HG03571 (cell line): ENCODE measurements at regions not wholly inside any gene's neighbourhood (a gene's known extent, or its start where the extent isn't known, plus 50 kb on each side); places are given as distances from the start of the nearest gene placed in this dataset.
"Not testable (repeated sequence)": the region's sequence is repeated elsewhere in the genome, so short reads cannot be mapped to it uniquely, and the experiment has no call there.

ENCODE experiments used
- ATAC-seq: cut with Tn5 transposase; IDR thresholded peaks from one replicate; pipeline ENCODE4 v1.9.1; 2021; ENCODE audit not compliant: unreplicated experiment

- ATAC-seq: no peak
These were observed 261.5 kb upstream of the AGTR2 start for GRCh38 chrX:115909017-115909416.

DNA sequence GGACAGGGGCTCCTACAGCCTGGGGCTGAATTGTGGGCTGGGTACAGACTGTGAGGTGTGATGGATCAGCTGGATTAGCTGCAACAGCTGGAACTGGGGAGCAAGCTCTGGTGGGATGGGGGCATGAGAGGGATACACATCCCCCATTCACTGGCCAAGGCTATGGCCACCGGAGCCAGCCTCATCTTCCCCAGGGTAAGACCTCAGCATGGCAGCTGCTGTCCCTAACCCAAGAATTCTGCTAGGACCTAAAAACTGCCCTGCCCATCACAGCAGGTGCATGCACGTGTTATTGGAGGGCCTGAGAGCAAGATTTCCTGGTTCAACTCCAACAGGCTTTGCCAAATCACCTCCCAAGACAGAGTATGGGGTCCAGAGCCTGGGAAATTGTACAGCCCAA is 258.6 kb upstream of the AGTR2 start:
- ATAC-seq: no peak

DNA sequence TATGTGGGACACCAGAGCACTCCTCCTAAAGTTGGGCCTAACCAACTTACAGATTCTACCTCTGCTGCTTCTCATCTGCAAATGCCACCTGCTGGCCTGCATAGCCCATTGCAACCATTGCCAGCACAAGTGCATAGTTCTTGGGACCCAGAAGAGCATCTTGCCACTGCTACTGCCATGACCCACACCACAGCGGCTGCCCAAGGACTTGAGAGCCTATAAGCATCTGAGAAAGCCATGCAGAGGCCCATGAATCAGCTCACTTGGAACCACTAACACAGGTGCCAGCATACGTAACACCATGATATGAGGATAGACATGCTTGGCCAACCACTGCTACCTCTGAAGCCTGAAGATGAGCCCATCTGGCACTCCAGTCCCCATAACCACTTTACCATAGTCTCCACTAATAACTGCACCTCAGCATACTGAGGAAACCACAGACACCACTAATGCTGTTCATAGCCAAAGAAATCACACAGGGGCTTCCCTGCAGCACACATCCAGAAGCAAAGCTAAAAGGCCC is 258.1 kb upstream of the AGTR2 start:
- ATAC-seq: peak; percentile 90

- peak; percentile 50 for ATAC-seq
These were observed 257.0 kb upstream of the AGTR2 start for GRCh38 chrX:115913575-115913974.

DNA sequence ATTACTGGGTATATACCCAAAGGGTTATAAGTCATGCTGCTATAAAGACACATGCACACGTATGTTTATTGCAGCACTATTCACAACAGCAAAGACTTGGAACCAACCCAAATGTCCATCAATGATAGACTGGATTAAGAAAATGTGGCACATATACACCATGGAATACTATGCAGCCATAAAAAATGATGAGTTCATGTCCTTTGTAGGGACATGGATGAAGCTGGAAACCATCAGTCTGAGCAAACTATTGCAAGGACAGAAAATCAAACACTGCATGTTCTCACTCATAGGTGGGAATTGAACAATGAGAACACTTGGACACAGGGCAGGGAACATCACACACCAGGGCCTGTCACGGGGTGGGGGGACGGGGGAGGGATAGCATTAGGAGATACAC is 254.9 kb upstream of the AGTR2 start:
- not testable (repeated sequence) for ATAC-seq

DNA sequence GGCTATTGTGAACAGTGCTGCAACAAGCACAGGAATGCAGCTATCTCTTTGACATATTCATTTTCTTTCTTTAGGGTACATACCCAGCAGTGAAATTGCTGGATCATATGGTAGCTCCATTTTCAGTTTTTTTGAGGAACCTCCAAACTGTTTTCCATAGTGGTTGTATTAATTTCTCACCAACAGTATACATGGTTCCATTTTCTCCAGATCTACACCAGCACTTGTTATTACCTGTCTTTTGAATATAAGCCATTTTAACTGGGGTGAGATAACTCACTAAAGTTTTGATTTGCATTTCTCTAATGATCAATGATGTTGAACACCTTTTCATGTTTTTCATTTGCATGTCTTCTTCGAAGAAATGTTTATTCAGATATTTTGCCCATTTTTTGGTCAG is 241.1 kb upstream of the AGTR2 start:
- no peak for ATAC-seq

DNA sequence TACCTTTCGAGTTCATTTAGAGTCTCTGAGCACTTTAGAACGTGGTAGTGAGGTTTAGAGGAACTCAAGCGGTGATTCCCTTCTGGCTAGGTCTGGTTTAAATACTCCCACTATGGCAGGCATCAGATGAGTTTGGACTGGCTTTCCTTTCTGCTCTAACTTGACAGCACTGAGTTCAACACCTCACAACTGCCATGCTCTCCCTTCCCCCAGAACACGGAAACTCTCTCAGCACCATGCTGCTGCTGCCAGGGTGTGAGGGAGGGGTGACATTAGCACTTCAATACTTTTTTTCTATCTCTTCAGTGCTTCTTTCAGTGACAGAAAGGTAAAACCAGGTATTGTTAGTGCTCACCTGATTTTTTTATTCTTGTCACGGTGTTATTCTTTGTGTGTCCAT is 234.5 kb upstream of the AGTR2 start:
- ATAC-seq: no peak

DNA sequence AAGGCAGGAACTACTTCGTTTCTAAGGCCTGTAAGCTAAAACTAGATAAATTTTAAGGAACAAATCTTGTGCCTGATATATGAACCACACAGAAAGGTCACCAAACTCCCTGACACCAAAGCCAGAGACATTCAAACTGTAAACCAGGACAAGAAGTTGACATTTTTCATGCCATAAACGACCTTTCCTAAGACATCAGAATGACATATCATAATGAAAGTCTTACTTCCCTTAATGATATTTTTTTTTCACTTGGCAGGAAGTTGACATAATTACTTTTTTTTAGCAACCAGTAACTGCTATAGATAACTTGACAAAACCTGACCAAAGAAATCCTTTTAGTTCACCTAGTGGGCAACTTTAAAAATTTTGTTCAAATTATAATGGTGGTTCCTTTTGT is 231.5 kb upstream of the AGTR2 start:
- peak; percentile 56 for ATAC-seq

- ATAC-seq: no peak
These were observed 230.8 kb upstream of the AGTR2 start for GRCh38 chrX:115939636-115940160.

- ATAC-seq: peak; percentile 22
These were observed 230.2 kb upstream of the AGTR2 start for GRCh38 chrX:115940348-115940747.

DNA sequence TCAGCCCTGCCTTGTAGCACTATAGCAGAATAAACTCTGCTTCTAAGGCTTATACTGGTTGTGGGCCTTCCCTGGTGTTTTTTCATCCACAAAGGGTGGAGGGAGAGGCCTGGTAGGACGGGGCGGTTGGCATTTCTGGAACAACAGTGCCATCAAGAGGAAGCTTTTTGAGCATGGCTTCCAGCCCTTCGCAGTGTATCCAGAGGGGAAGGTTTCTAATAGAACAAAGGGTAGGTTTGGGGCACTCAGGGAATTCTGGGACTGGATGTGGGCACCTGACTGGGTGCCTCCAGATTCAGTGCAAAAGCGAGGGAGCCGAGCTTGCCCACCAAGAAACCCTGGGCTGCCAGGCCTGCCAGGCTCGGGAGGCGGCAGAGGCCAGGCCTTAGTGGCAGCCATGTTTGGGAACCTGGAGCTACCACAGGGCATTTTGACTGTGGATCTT is 229.6 kb upstream of the AGTR2 start:
- ATAC-seq: peak; percentile 83

DNA sequence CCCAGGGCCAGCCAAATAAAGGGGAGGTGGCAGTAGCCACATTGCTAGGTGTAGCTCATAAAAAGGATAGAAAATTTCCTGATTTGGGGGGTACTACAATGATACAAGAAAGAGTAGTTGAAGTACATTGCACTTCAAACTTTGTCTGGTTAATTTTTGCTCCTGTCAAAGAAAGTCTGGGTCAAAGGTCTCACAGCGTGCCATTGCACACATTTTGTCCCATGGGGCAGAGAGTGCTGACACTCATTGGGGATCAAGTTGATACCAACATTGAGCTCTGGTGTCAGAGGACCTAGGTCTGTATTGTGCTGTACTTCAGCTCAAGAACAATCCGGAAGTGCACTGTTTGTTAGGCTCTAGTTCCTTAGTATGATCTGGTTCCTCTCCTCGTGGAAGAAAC is 229.2 kb upstream of the AGTR2 start:
- no peak for ATAC-seq

GRCh38 chrX:115946059-115946458 is 224.5 kb upstream of the AGTR2 start:
- ATAC-seq: no peak

- ATAC-seq: no peak
These were observed 222.3 kb upstream of the AGTR2 start for GRCh38 chrX:115948018-115948923.

- no peak for ATAC-seq
These were observed 220.4 kb upstream of the AGTR2 start for GRCh38 chrX:115949900-115950822.

DNA sequence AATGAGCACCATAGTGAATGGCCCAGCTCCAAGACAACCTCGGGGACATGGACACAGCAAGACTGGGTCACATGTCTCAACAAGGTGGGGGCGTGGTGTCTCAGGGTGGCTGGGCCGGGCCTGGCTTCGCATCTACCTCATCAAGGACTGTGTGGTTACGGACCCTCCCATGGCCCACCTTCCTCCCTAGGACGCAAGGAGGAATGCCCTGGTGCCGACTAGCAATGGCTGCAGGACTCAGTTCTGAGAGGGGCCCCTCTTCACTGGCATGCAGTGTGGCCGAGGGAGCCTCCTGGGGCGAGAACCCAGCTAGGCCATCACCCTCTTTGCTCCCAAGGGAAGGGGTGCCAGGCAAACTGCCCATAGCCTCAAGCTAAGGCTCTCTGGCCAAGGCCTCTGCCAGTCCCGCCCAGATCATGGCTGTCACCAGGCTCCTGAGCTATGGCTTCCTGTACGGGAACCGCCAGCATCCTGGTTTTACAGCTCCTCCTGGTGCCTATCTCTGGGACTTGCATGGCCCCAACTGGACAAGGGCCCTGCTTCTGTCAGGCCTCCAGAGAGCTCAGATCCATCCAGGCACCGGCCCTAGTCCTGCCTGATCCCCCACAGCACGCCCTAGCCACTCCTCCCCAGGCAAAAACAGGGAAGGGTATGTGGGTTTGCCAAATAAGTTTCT is 218.0 kb upstream of the AGTR2 start:
- ATAC-seq: no peak

GRCh38 chrX:115957862-115958490 is 212.6 kb upstream of the AGTR2 start:
- no peak for ATAC-seq

- ATAC-seq: no peak
These were observed 211.7 kb upstream of the AGTR2 start for GRCh38 chrX:115958687-115959359.

GRCh38 chrX:115960440-115961084 is 210.0 kb upstream of the AGTR2 start:
- ATAC-seq: no peak
